H9 (cell line): ENCODE measurements at regions not wholly inside any gene's neighbourhood (a gene's known extent, or its start where the extent isn't known, plus 50 kb on each side); places are given as distances from the start of the nearest gene placed in this dataset.

Experiments used
- DNase-seq: peaks from one replicate; pipeline ENCODE4 v3.0.0-alpha.2; 2017
- H2AFZ ChIP-seq: one replicate; pipeline ENCODE4 v1.6.1; 2013; ENCODE audit warnings: mild to moderate bottlenecking, low read length, control low read depth, moderate library complexity
- H2AK5ac ChIP-seq: 2 replicates; pipeline ENCODE4 v1.6.1; 2013; ENCODE audit warnings: low read length, control low read depth, mixed read lengths; ENCODE audit not compliant: insufficient read length
- H2BK120ac ChIP-seq: one replicate; pipeline ENCODE4 v1.6.1; 2013; ENCODE audit warnings: low read depth, mild to moderate bottlenecking, low read length, control low read depth, inconsistent platforms; ENCODE audit not compliant: poor library complexity, severe bottlenecking
- H2BK12ac ChIP-seq: 2 replicates; pipeline ENCODE4 v1.6.1; 2013; ENCODE audit warnings: low read length, control low read depth, mixed read lengths, low read depth; ENCODE audit not compliant: insufficient read length
- H2BK15ac ChIP-seq: 2 replicates; pipeline ENCODE4 v1.6.1; 2013; ENCODE audit warnings: low read depth, low read length, control low read depth
- H2BK20ac ChIP-seq: one replicate; pipeline ENCODE4 v1.6.1; 2013; ENCODE audit warnings: low read depth, mild to moderate bottlenecking, low read length, control low read depth, inconsistent platforms; ENCODE audit not compliant: poor library complexity, severe bottlenecking
- H2BK5ac ChIP-seq: 2 replicates; pipeline ENCODE4 v1.6.1; 2013; ENCODE audit warnings: low read length, control low read depth, mixed read lengths; ENCODE audit not compliant: insufficient read length
- H3K14ac ChIP-seq: 2 replicates; pipeline ENCODE4 v1.6.1; 2013; ENCODE audit warnings: low read length, control low read depth; ENCODE audit not compliant: insufficient read depth
- H3K18ac ChIP-seq: 2 replicates; pipeline ENCODE4 v1.6.1; 2013; ENCODE audit warnings: low read depth, mild to moderate bottlenecking, mixed read lengths, low read length, control low read depth; ENCODE audit not compliant: insufficient read length
- H3K23ac ChIP-seq: 2 replicates; pipeline ENCODE4 v1.6.1; 2013; ENCODE audit warnings: low read length, control low read depth, mixed read lengths, low read depth; ENCODE audit not compliant: insufficient read length
- H3K23me2 ChIP-seq: 2 replicates; pipeline ENCODE4 v1.6.1; 2013; ENCODE audit warnings: low read depth, mild to moderate bottlenecking, mixed read lengths, low read length, control low read depth; ENCODE audit not compliant: insufficient read length, poor library complexity, severe bottlenecking
- H3K27ac ChIP-seq: 2 replicates; pipeline ENCODE4 v1.5.1; 2013; ENCODE audit warnings: low read length, control low read depth, mixed read lengths, low read depth; ENCODE audit not compliant: insufficient read length
- H3K27me3 ChIP-seq: 2 replicates; pipeline ENCODE4 v1.6.1; 2013; ENCODE audit warnings: low read length, control low read depth, inconsistent platforms; ENCODE audit not compliant: insufficient read depth
- H3K4ac ChIP-seq: 2 replicates; pipeline ENCODE4 v1.6.1; 2013; ENCODE audit warnings: low read depth, mild to moderate bottlenecking, control low read depth, inconsistent platforms, low read length, moderate library complexity
- H3K4me1 ChIP-seq: 2 replicates; pipeline ENCODE4 v1.6.1; 2013; ENCODE audit warnings: low read length, control low read depth, inconsistent platforms; ENCODE audit not compliant: insufficient read depth
- H3K4me2 ChIP-seq: 2 replicates; pipeline ENCODE4 v1.6.1; 2013; ENCODE audit warnings: low read length, control low read depth, mixed read lengths; ENCODE audit not compliant: insufficient read length, insufficient read depth
- H3K56ac ChIP-seq: 2 replicates; pipeline ENCODE4 v1.6.1; 2013; ENCODE audit warnings: low read depth, mild to moderate bottlenecking, mixed read lengths, low read length, control low read depth; ENCODE audit not compliant: insufficient read length
- H3K79me1 ChIP-seq: 2 replicates; pipeline ENCODE4 v1.6.1; 2013; ENCODE audit warnings: low read depth, mild to moderate bottlenecking, moderate library complexity, low read length, control low read depth, inconsistent platforms; ENCODE audit not compliant: insufficient read depth, poor library complexity, severe bottlenecking
- H3K79me2 ChIP-seq: 2 replicates; pipeline ENCODE4 v1.6.1; 2013; ENCODE audit warnings: low read length, control low read depth, inconsistent platforms; ENCODE audit not compliant: insufficient read depth
- H3K9ac ChIP-seq: 2 replicates; pipeline ENCODE4 v1.6.1; 2013; ENCODE audit warnings: low read length, control low read depth, mixed read lengths; ENCODE audit not compliant: insufficient read length; ENCODE audit errors: extremely low read depth
- H3K9me3 ChIP-seq: one replicate; pipeline ENCODE4 v1.6.1; 2013; ENCODE audit warnings: low read depth, low read length, inconsistent platforms; ENCODE audit not compliant: control insufficient read depth
- H3T11ph ChIP-seq: one replicate; pipeline ENCODE4 v1.6.1; 2013; ENCODE audit warnings: mild to moderate bottlenecking, low read length, control low read depth, inconsistent platforms
- H4K20me1 ChIP-seq: one replicate; pipeline ENCODE4 v1.6.1; 2013; ENCODE audit not compliant: control insufficient read depth, insufficient read length, insufficient read depth
- H4K5ac ChIP-seq: 2 replicates; pipeline ENCODE4 v1.6.1; 2013; ENCODE audit warnings: low read depth, mild to moderate bottlenecking, mixed read lengths, low read length, control low read depth; ENCODE audit not compliant: insufficient read length
- H4K8ac ChIP-seq: replicated peaks from 2 replicates; pipeline ENCODE4 v1.6.1; 2013; ENCODE audit warnings: low read length, control low read depth, mixed read lengths, low read depth; ENCODE audit not compliant: insufficient read length
- H4K91ac ChIP-seq: 2 replicates; pipeline ENCODE4 v1.6.1; 2013; ENCODE audit warnings: low read depth, mild to moderate bottlenecking, moderate library complexity, mixed read lengths, low read length, control low read depth; ENCODE audit not compliant: insufficient read length
- H3K27ac Mint-ChIP-seq, 3 experiments: 2 replicates in 2 of 3; 3 replicates in 1 of 3; pipeline ENCODE4 v1.8.0; 2020 to 2021; ENCODE audit warnings: mixed read lengths in 3 of 3, mild to moderate bottlenecking in 1 of 3, moderate library complexity in 1 of 3
- H3K27me3 Mint-ChIP-seq: 2 replicates; pipeline ENCODE4 v1.8.0; 2021; ENCODE audit warnings: low read depth, mild to moderate bottlenecking, moderate library complexity, mixed read lengths
- H3K36me3 Mint-ChIP-seq, 3 experiments: 2 replicates in 2 of 3; 3 replicates in 1 of 3; pipeline ENCODE4 v1.8.0; 2020 to 2021; ENCODE audit warnings: low read depth in 3 of 3, mixed read lengths in 3 of 3; ENCODE audit not compliant: insufficient read depth in 1 of 3
- H3K4me1 Mint-ChIP-seq, 2 experiments: 2 replicates each; pipeline ENCODE4 v1.8.0; 2020; ENCODE audit warnings: mixed read lengths in 2 of 2
- H3K4me3 Mint-ChIP-seq, 2 experiments: 2 replicates in 1 of 2; 3 replicates in 1 of 2; pipeline ENCODE4 v1.8.0; 2020 to 2021; ENCODE audit warnings: mild to moderate bottlenecking in 2 of 2, mixed read lengths in 2 of 2, moderate library complexity in 1 of 2
- H3K9me3 Mint-ChIP-seq, 2 experiments: 2 replicates in 1 of 2; 3 replicates in 1 of 2; pipeline ENCODE4 v1.8.0; 2020; ENCODE audit warnings: mild to moderate bottlenecking in 2 of 2, mixed read lengths in 2 of 2, moderate library complexity in 1 of 2
- WGBS: extraction: QIAGEN DNeasy Blood & Tissue Kit; methylation state at CpG from one replicate; pipeline ENCODE4 v1.1.7; 2013; ENCODE audit warnings: missing lambda C conversion rate, low lambda C conversion rate, mixed read lengths; ENCODE audit not compliant: insufficient read length; ENCODE audit errors: extremely low coverage; 5-methylcytosine and 5-hydroxymethylcytosine counted together
- TF ChIP-seq, protein P1 (sequence below): fragments of 200-600 bp; sonication (generic); conservative IDR thresholded peaks from 3 replicates; pipeline ENCODE4 v1.8.0; 2021; ENCODE audit warnings: antibody characterized with exemption, mild to moderate bottlenecking

DNA sequence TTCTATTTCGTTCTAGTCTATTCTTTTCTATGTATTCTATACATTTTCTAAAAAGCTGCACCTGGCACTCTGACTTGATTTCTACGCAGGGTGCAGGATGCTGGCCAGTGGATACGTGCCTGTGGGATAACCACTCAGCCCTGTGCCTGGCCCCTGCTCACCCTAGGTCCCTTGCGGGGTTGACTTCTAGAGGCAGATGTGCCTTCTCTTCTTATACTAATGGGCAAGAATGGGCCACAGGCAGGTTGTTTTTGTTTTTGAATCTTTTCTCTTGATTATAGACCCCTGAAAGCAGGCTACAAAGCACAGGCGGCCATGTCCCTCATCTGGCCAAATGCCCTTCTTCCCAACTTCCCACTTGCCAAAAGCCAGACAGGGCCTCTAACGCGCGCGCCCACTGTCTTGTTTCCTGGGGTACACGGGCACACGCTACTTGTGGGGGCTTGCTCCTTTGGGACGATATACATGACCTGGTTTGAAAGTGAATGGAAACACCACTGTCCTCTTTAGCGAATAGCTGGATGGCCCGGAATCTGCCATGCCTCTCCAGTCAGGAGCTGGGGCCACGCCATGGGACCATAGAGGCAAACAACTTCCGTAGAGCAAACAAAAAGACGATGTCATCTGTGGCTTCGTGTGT, 162.7 kb upstream of the IRX2 start:
- Histone ChIP-seq H2BK20ac (no peak overlapping the region), H4K5ac (no peak overlapping the region), H3K18ac (no peak overlapping the region), H4K8ac (no peak overlapping the region), H3K79me2 (no peaks in the 10 kb centered on the region), H3K23ac (no peak overlapping the region), H3K56ac (no peak overlapping the region), H3K4me1 (peaks cover 4% of the 10 kb centered on the region; the same call in 1 of the 2 replicates), H4K20me1 (no peaks in the 10 kb centered on the region), H3K9me3 (no peaks in the 10 kb centered on the region), H3K79me1 (no peaks in the 10 kb centered on the region), H3K9ac (no peak overlapping the region), H2AK5ac (no peak overlapping the region), H2BK120ac (no peak overlapping the region), H3K23me2 (no peaks in the 10 kb centered on the region), H4K91ac (no peak overlapping the region), H3K27ac (no peak overlapping the region), H2BK15ac (no peak overlapping the region), H3K14ac (no peak overlapping the region), H2BK12ac (no peak overlapping the region), H3K27me3 (no peaks in the 10 kb centered on the region), H2AFZ (no peak overlapping the region), H2BK5ac (no peak overlapping the region), H3T11ph (no peak overlapping the region), H3K4me2 (no peak overlapping the region), H3K4ac (no peak overlapping the region)
- peak; percentile 31 for DNase-seq
- Mint-ChIP-seq H3K4me3 (no peak overlapping the region), H3K9me3 (no peaks in the 10 kb centered on the region; a peak in 2 of 5 replicates), H3K36me3 (no peaks in the 10 kb centered on the region; a peak in 1 of 7 replicates), H3K27ac (peak overlapping the region; percentile 19 to 52 (median 48); a peak in 4 of 7 replicates), H3K27me3 (peaks cover 5% of the 10 kb centered on the region), H3K4me1 (peaks cover 60 to 61% of the 10 kb centered on the region in 2 experiments)
- TF ChIP-seq, protein P1, sequence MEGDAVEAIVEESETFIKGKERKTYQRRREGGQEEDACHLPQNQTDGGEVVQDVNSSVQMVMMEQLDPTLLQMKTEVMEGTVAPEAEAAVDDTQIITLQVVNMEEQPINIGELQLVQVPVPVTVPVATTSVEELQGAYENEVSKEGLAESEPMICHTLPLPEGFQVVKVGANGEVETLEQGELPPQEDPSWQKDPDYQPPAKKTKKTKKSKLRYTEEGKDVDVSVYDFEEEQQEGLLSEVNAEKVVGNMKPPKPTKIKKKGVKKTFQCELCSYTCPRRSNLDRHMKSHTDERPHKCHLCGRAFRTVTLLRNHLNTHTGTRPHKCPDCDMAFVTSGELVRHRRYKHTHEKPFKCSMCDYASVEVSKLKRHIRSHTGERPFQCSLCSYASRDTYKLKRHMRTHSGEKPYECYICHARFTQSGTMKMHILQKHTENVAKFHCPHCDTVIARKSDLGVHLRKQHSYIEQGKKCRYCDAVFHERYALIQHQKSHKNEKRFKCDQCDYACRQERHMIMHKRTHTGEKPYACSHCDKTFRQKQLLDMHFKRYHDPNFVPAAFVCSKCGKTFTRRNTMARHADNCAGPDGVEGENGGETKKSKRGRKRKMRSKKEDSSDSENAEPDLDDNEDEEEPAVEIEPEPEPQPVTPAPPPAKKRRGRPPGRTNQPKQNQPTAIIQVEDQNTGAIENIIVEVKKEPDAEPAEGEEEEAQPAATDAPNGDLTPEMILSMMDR: no peak
- no CpG with 5 or more reads among the region's 18 CpGs for WGBS
